Parathyroid adenoma (tissue), 2 donors: ENCODE measurements at regions not wholly inside any gene's neighbourhood (a gene's known extent, or its start where the extent isn't known, plus 50 kb on each side); places are given as distances from the start of the nearest gene placed in this dataset.

Source experiments
- H2AFZ ChIP-seq: fragments of 300-600 bp; sonication (generic); one replicate; pipeline ENCODE4 v1.7.0; 2017; ENCODE audit warnings: antibody characterized with exemption, mild to moderate bottlenecking
- H3K27ac ChIP-seq: fragments of 300-600 bp; sonication (generic); one replicate; pipeline ENCODE4 v1.7.0; 2017
- H3K27me3 ChIP-seq: fragments of 300-600 bp; sonication (generic); one replicate; pipeline ENCODE4 v1.7.0; 2017; ENCODE audit warnings: low read length; ENCODE audit not compliant: control insufficient read depth, insufficient read depth
- H3K36me3 ChIP-seq: fragments of 300-600 bp; sonication (generic); one replicate; pipeline ENCODE4 v1.7.0; 2017; ENCODE audit warnings: low read length; ENCODE audit not compliant: control insufficient read depth, insufficient read depth
- H3K4me1 ChIP-seq: fragments of 300-600 bp; sonication (generic); one replicate; pipeline ENCODE4 v1.7.0; 2017; ENCODE audit warnings: control low read depth
- H3K4me2 ChIP-seq: fragments of 300-600 bp; sonication (generic); one replicate; pipeline ENCODE4 v1.7.0; 2017; ENCODE audit warnings: low read length
- H3K4me3 ChIP-seq: fragments of 300-600 bp; sonication (generic); one replicate; pipeline ENCODE4 v1.7.0; 2017; ENCODE audit warnings: low read depth, low read length
- H3K79me2 ChIP-seq: fragments of 300-600 bp; sonication (generic); one replicate; pipeline ENCODE4 v1.7.0; 2017; ENCODE audit warnings: control low read depth
- H3K9ac ChIP-seq: fragments of 300-600 bp; sonication (generic); one replicate; pipeline ENCODE4 v1.7.0; 2017; ENCODE audit warnings: mild to moderate bottlenecking
- H3K9me3 ChIP-seq: fragments of 300-600 bp; sonication (generic); one replicate; pipeline ENCODE4 v1.7.0; 2017; ENCODE audit warnings: low read length; ENCODE audit not compliant: control insufficient read depth
- CTCF ChIP-seq: fragments of 300-600 bp; sonication (generic); IDR thresholded peaks from one replicate; pipeline ENCODE4 v1.7.0; 2017; ENCODE audit warnings: antibody characterized with exemption, mild to moderate bottlenecking
- donor health status: primary hyperparathyroidism.

DNA sequence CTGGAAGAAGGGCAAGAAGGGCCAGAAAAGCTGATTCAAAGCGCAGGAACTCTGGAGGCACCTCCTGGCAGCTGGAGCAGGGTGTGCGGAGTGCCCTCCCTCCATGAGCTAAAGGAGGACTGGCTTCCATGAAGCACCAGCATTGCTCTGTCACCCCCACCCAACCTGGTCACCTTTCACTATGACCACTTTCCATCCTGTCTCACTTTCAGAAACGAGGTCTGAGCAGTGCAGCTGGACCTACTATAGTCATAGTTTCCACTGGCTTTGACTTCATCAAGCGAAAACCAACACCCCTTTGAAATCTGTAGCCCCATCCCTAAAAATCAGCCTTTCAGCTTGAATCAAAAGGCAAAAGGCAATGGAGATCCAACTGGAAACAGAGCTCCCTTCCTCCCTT, 84.8 kb upstream of the CACNA1E start:
- H3K4me1 ChIP-seq: no peaks in the 10 kb centered on the region
- no peak overlapping the region for H3K4me3 ChIP-seq
- H3K9ac ChIP-seq: no peak overlapping the region
- no peaks in the 10 kb centered on the region for H3K9me3 ChIP-seq
- no peak for TF ChIP-seq CTCF
- no peak overlapping the region for H3K27ac ChIP-seq
- no peak overlapping the region for H2AFZ ChIP-seq
- H3K4me2 ChIP-seq: no peak overlapping the region
- no peaks in the 10 kb centered on the region for H3K79me2 ChIP-seq
- no peaks in the 10 kb centered on the region for H3K36me3 ChIP-seq
- H3K27me3 ChIP-seq: no peaks in the 10 kb centered on the region

GRCh38 chr1:181405584-181405983, 77.7 kb upstream of the CACNA1E start:
- TF ChIP-seq CTCF: no peak
- Histone ChIP-seq H3K4me3 (no peak overlapping the region), H3K27ac (no peak overlapping the region), H3K79me2 (no peaks in the 10 kb centered on the region), H3K4me1 (no peaks in the 10 kb centered on the region), H3K9ac (no peak overlapping the region), H3K4me2 (no peak overlapping the region), H3K9me3 (no peaks in the 10 kb centered on the region), H2AFZ (no peak overlapping the region), H3K27me3 (no peaks in the 10 kb centered on the region), H3K36me3 (no peaks in the 10 kb centered on the region)

DNA sequence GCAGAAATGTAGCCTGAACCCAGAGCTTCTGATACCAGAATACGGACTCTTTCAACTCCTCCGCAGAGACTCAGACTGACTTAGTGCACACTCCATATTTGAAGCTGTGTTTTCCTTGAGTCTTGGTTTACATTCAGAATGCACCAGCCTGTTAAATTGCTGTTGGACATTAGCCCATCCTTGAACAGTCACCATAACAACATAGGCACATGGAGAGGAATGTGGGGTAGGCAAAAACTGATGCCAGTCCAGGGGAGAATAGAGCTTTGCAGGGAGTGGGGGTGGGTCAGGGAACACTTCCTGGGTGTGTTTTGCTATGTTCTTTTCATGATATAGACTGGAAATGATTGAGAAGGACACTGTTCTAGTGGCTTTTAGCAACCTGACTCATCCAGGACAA, 76.3 kb upstream of the CACNA1E start:
- Histone ChIP-seq H3K9me3 (no peaks in the 10 kb centered on the region), H3K4me1 (no peaks in the 10 kb centered on the region), H3K27ac (no peak overlapping the region), H3K9ac (no peak overlapping the region), H3K27me3 (no peaks in the 10 kb centered on the region), H3K4me2 (no peak overlapping the region), H3K36me3 (no peaks in the 10 kb centered on the region), H2AFZ (no peak overlapping the region), H3K79me2 (no peaks in the 10 kb centered on the region), H3K4me3 (no peak overlapping the region)
- TF ChIP-seq CTCF: no peak

GRCh38 chr1:181409981-181410380, 73.3 kb upstream of the CACNA1E start:
- no peaks in the 10 kb centered on the region for H3K4me1 ChIP-seq
- H2AFZ ChIP-seq: no peak overlapping the region
- no peaks in the 10 kb centered on the region for H3K36me3 ChIP-seq
- no peak overlapping the region for H3K4me2 ChIP-seq
- no peak overlapping the region for H3K9ac ChIP-seq
- H3K79me2 ChIP-seq: no peaks in the 10 kb centered on the region
- H3K27me3 ChIP-seq: no peaks in the 10 kb centered on the region
- no peaks in the 10 kb centered on the region for H3K9me3 ChIP-seq
- H3K27ac ChIP-seq: no peak overlapping the region
- no peak overlapping the region for H3K4me3 ChIP-seq
- no peak for TF ChIP-seq CTCF

DNA sequence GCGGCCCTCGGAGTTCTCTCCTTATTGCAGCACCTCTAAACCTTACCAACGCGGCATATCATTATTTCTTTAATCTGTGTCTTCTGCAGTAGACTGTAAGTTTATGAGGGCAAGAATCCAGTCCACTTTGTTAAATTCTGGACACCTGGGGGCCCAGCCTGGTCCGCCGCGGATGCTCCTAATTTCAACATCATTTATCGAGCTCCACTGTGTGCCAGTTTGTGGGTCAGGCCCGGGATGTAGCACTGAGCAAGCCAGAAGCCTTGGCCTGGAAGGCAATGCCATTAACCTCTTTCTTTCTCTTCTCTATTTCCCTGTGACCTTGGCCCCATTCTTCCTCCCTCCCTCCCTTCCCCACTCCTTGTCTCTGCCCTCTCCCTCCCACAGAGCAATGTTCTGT, 70.6 kb upstream of the CACNA1E start:
- Histone ChIP-seq H2AFZ (no peak overlapping the region), H3K79me2 (no peaks in the 10 kb centered on the region), H3K4me3 (no peak overlapping the region), H3K36me3 (no peaks in the 10 kb centered on the region), H3K9ac (no peak overlapping the region), H3K4me1 (no peaks in the 10 kb centered on the region), H3K9me3 (no peaks in the 10 kb centered on the region), H3K27me3 (no peaks in the 10 kb centered on the region), H3K4me2 (no peak overlapping the region), H3K27ac (no peak overlapping the region)
- no peak for TF ChIP-seq CTCF
